ENCODE measurements at regions not wholly inside any gene's neighbourhood (a gene's known extent, or its start where the extent isn't known, plus 50 kb on each side); places are given as distances from the start of the nearest gene placed in this dataset.

DNA sequence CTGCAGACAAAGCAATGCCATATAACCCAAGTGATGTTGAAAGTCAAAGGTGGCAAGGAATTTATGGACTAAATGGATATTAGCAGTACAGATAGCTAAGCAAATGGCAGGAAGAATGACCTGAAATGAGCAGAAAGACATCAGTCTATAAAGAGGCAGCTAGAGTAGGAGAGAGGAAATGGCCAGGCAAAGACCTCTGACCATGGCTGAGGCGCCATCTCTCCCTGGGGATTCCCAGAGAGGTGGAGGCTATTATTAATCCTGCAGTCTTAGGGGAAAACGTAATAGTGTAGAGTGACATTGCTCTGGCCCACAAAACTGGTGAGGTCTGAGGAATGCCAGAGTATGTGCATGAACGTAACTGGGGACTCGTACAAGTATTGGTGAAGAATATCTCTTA lies 563.6 kb upstream of the PRMT6 start:
- TF ChIP-seq POLR2A (IDR thresholded peaks at IDR 0.05; ENCODE audit: low read depth, low read length) (no peak), POLR2AphosphoS5 (IDR thresholded peaks at IDR 0.05; ENCODE audit: low read depth, low read length) (no peak)
